Activated naive CD4-positive, alpha-beta T cell treated with anti-CD3 and anti-CD28 coated beads, Interleukin-2, amount 50 U/mL, for 24 hours (primary cell): ENCODE measurements at regions not wholly inside any gene's neighbourhood (a gene's known extent, or its start where the extent isn't known, plus 50 kb on each side); places are given as distances from the start of the nearest gene placed in this dataset.

Experiments
- H3K27ac Mint-ChIP-seq: one replicate; pipeline ENCODE4 v1.8.0; 2021; ENCODE audit warnings: mild to moderate bottlenecking, mixed read lengths
- H3K27me3 Mint-ChIP-seq: one replicate; pipeline ENCODE4 v1.8.0; 2021; ENCODE audit warnings: mixed read lengths
- H3K36me3 Mint-ChIP-seq: one replicate; pipeline ENCODE4 v1.8.0; 2021; ENCODE audit warnings: mixed read lengths
- H3K4me1 Mint-ChIP-seq: one replicate; pipeline ENCODE4 v1.8.0; 2021; ENCODE audit warnings: mixed read lengths
- H3K4me3 Mint-ChIP-seq: one replicate; pipeline ENCODE4 v1.8.0; 2021; ENCODE audit warnings: mild to moderate bottlenecking, mixed read lengths
- H3K9me3 Mint-ChIP-seq: one replicate; pipeline ENCODE4 v1.8.0; 2021; ENCODE audit warnings: mixed read lengths

- Mint-ChIP-seq H3K27ac (no peak overlapping the region), H3K9me3 (no peaks in the 10 kb centered on the region), H3K4me3 (no peak overlapping the region), H3K27me3 (no peaks in the 10 kb centered on the region), H3K4me1 (no peaks in the 10 kb centered on the region), H3K36me3 (no peaks in the 10 kb centered on the region)
Observed at GRCh38 chr11:15909937-15910598, 446.3 kb downstream of the SOX6 start.

GRCh38 chr11:15910761-15911160 is 445.6 kb downstream of the SOX6 start:
- Mint-ChIP-seq H3K4me1 (no peaks in the 10 kb centered on the region), H3K9me3 (no peaks in the 10 kb centered on the region), H3K4me3 (no peak overlapping the region), H3K27me3 (no peaks in the 10 kb centered on the region), H3K27ac (no peak overlapping the region), H3K36me3 (no peaks in the 10 kb centered on the region)

- H3K27ac Mint-ChIP-seq = no peak overlapping the region
- no peaks in the 10 kb centered on the region for H3K36me3 Mint-ChIP-seq
- H3K4me3 Mint-ChIP-seq = no peak overlapping the region
- H3K4me1 Mint-ChIP-seq = no peaks in the 10 kb centered on the region
- no peaks in the 10 kb centered on the region for H3K27me3 Mint-ChIP-seq
- H3K9me3 Mint-ChIP-seq = no peaks in the 10 kb centered on the region
Observed at GRCh38 chr11:15911377-15912044, 444.8 kb downstream of the SOX6 start.

- H3K27ac Mint-ChIP-seq = no peak overlapping the region
- H3K4me1 Mint-ChIP-seq = no peaks in the 10 kb centered on the region
- no peak overlapping the region for H3K4me3 Mint-ChIP-seq
- H3K9me3 Mint-ChIP-seq = no peaks in the 10 kb centered on the region
- H3K27me3 Mint-ChIP-seq = no peaks in the 10 kb centered on the region
- no peaks in the 10 kb centered on the region for H3K36me3 Mint-ChIP-seq
Observed at GRCh38 chr11:15912291-15912690, 444.1 kb downstream of the SOX6 start.

GRCh38 chr11:15912825-15913224 is 443.5 kb downstream of the SOX6 start:
- Mint-ChIP-seq H3K9me3 (no peaks in the 10 kb centered on the region), H3K4me3 (no peak overlapping the region), H3K4me1 (no peaks in the 10 kb centered on the region), H3K36me3 (no peaks in the 10 kb centered on the region), H3K27me3 (no peaks in the 10 kb centered on the region), H3K27ac (no peak overlapping the region)

- Mint-ChIP-seq H3K27ac (no peak overlapping the region), H3K4me1 (no peaks in the 10 kb centered on the region), H3K4me3 (no peak overlapping the region), H3K36me3 (no peaks in the 10 kb centered on the region), H3K27me3 (no peaks in the 10 kb centered on the region), H3K9me3 (no peaks in the 10 kb centered on the region)
Observed at GRCh38 chr11:15913261-15913660, 443.1 kb downstream of the SOX6 start.
